Heart left ventricle (tissue), 13 donors: ENCODE measurements at regions not wholly inside any gene's neighbourhood (a gene's known extent, or its start where the extent isn't known, plus 50 kb on each side); places are given as distances from the start of the nearest gene placed in this dataset.

Experiments used
- CTCF ChIP-seq, 12 donors: fragments of 200-600 bp; sonication (generic) in 4 of 12; IDR thresholded peaks; one replicate each; pipeline versions ENCODE4 v1.5.0 to v1.8.0; 2018 to 2022; ENCODE audit warnings: antibody characterized with exemption in 12 of 12, mild to moderate bottlenecking in 5 of 12
- POLR2A ChIP-seq, 2 donors: fragments of 450-650 bp; IDR thresholded peaks; one replicate each; pipeline ENCODE4 v1.6.1; 2017; ENCODE audit warnings: antibody characterized with exemption in 2 of 2, mild to moderate bottlenecking in 2 of 2, moderate library complexity in 2 of 2
- donor health status: ischemic (EF 13 %, LVEDD 7.1; RV severe dilation, severe dysfunction).
- donor health status: DM: no; HTN: yes; CAD: no.
- donor health status: DM: no; HTN: no; CAD: no.
- donor health status: ischemic (EF 25% LVEDD 6.9; RV normal size, moderate dysfunction).
- donor health status: ischemic (EF 25% LVEDD 5.7; RV mildly dilated, moderate dysfunction).
- donor health status: ischemic (EF 35%, LVEDD 5.7; RV mildly dilated, moderate dysfunction).
- donor health status: nonischemic (EF 11% LVEDD 7.7; RV severe dilation, severe dysfunction).
- donor health status: DM: yes; HTN: yes; CAD: no.
- donor health status: PGD.
- donor health status: ischemic (EF 29% LVEDD 5.4; RV normal size, mild dysfunction).
- donor health status: nonischemic (EF 23%, LVEDD 6.1; RV moderate dilation, normal function).

- TF ChIP-seq CTCF (IDR thresholded peaks at IDR 0.05) (no peak), POLR2A (IDR thresholded peaks at IDR 0.05) (no peak)
Measured at GRCh38 chr13:109428146-109428545, 358.2 kb downstream of the IRS2 start.
